ENCODE measurements at regions not wholly inside any gene's neighbourhood (a gene's known extent, or its start where the extent isn't known, plus 50 kb on each side); places are given as distances from the start of the nearest gene placed in this dataset.
"Not testable (repeated sequence)": the region's sequence is repeated elsewhere in the genome, so short reads cannot be mapped to it uniquely, and the experiment has no call there.

DNA sequence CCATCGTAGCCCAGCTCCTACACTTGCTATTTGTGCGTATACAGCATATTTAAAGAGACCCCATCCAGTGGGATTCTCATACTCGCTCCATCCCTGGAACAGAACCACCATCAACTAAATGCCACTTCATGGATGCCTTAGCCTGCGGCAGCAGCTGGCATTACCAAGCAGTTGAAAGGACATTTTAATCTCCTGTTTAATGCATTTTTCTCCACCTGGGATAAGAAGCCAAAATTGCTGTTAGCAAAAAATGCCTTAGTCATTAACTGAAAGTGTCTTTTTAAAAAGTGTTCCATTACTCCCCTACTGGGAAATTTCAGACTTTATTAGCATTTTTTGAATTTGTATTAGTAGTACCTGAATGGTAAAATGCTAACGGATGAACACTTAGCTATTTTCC lies 662.6 kb upstream of the MEF2C start:
- no peak overlapping the region for H3K4me3 ChIP-seq (ENCODE audit: low read length in 2 of 2)
- intact Hi-C loops (cut with DNase I): no loop called here

GRCh38 chr5:89545076-89545475 lies 662.1 kb upstream of the MEF2C start:
- Histone ChIP-seq H3K4me1 (ENCODE audit: control insufficient read depth in 1 of 2, insufficient read depth in 2 of 2, low read length in 2 of 2) (peaks cover 1 to 8% of the 10 kb centered on the region in 2 donors), H3K27me3 (ENCODE audit: control insufficient read depth in 1 of 2, insufficient read depth in 2 of 2, low read length in 1 of 2) (no peaks in the 10 kb centered on the region), H3K27ac (ENCODE audit: low read depth in 1 of 2, low read length in 2 of 2) (no peak overlapping the region), H3K36me3 (ENCODE audit: control insufficient read depth in 1 of 2, insufficient read depth in 2 of 2, low read length in 1 of 2) (no peaks in the 10 kb centered on the region), H3K4me3 (ENCODE audit: low read length in 2 of 2) (no peak overlapping the region), H3K9me3 (ENCODE audit: control insufficient read depth, low read length) (no peaks in the 10 kb centered on the region)
- DNase-seq: no peak
- intact Hi-C loops (cut with DNase I): no loop called here
- 24 to 28% methylated on average over 2 of the region's 2 CpGs for WGBS, 2 donors
- ATAC-seq (ENCODE audit: low FRiP score): no peak

More for the DNA sequence above, 662.6 kb upstream of the MEF2C start:
- Histone ChIP-seq H3K27ac (ENCODE audit: low read depth in 1 of 2, low read length in 2 of 2) (no peak overlapping the region), H3K4me1 (ENCODE audit: control insufficient read depth in 1 of 2, insufficient read depth in 2 of 2, low read length in 2 of 2) (peaks cover 1 to 8% of the 10 kb centered on the region in 2 donors), H3K27me3 (ENCODE audit: control insufficient read depth in 1 of 2, insufficient read depth in 2 of 2, low read length in 1 of 2) (no peaks in the 10 kb centered on the region), H3K36me3 (ENCODE audit: control insufficient read depth in 1 of 2, insufficient read depth in 2 of 2, low read length in 1 of 2) (no peaks in the 10 kb centered on the region), H3K9me3 (ENCODE audit: control insufficient read depth, low read length) (no peaks in the 10 kb centered on the region)
- WGBS, 2 donors: 61 to 63% methylated on average over 5 of the region's 5 CpGs
- DNase-seq: no peak
- ATAC-seq (ENCODE audit: low FRiP score): no peak

DNA sequence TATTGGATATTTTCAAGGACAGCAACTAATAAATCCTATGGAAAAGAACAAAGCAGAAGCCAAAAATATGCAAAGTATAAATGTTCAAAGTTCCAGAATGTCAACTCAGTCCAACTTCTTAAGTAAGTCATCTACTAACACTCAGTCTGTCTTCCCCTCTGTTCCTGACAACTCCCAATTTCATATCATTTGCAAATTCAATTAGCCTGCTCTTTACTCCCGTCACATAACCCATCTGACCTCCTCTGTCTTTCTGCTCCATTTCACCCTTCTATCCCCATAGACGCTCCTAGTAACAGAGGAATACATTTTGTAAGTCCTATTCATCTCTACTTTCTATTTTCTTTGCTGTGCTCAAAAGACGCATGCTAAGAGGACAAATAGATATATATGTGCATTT lies 659.8 kb upstream of the MEF2C start:
- DNase-seq (no peak), ATAC-seq (ENCODE audit: low FRiP score) (no peak)
- Histone ChIP-seq H3K9me3 (ENCODE audit: control insufficient read depth, low read length) (no peaks in the 10 kb centered on the region), H3K27me3 (ENCODE audit: control insufficient read depth in 1 of 2, insufficient read depth in 2 of 2, low read length in 1 of 2) (no peaks in the 10 kb centered on the region), H3K36me3 (ENCODE audit: control insufficient read depth in 1 of 2, insufficient read depth in 2 of 2, low read length in 1 of 2) (no peaks in the 10 kb centered on the region), H3K4me1 (ENCODE audit: control insufficient read depth in 1 of 2, insufficient read depth in 2 of 2, low read length in 2 of 2) (peaks cover 1 to 8% of the 10 kb centered on the region in 2 donors), H3K4me3 (ENCODE audit: low read length in 2 of 2) (no peak overlapping the region), H3K27ac (ENCODE audit: low read depth in 1 of 2, low read length in 2 of 2) (no peak overlapping the region)
- WGBS, 2 donors: 94 to 99% methylated on average over 3 of the region's 3 CpGs
- intact Hi-C loops (cut with DNase I): no loop called here

DNA sequence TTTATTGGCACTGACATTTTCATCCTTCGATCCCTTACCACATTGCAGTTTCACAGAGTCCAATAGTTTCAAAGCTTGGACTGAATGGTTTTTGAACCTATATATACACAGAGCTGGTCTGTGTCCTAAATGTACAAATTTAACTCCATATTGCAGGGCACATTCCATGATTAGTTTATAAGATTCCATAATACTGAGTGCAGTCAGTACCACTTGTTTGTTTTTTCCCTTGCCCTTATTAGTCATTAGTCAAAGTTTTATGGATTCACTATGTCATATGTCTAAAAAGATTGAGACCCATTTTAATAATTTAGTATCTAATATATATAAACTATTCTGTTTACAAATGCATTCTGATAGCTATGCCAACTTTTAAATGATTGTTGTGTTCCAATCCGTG lies 654.8 kb upstream of the MEF2C start:
- intact Hi-C loops (cut with DNase I): no loop called here
- Histone ChIP-seq H3K36me3 (ENCODE audit: control insufficient read depth in 1 of 2, insufficient read depth in 2 of 2, low read length in 1 of 2) (no peaks in the 10 kb centered on the region), H3K27me3 (ENCODE audit: control insufficient read depth in 1 of 2, insufficient read depth in 2 of 2, low read length in 1 of 2) (no peaks in the 10 kb centered on the region), H3K4me1 (ENCODE audit: control insufficient read depth in 1 of 2, insufficient read depth in 2 of 2, low read length in 2 of 2) (peaks cover 1 to 2% of the 10 kb centered on the region in 2 donors), H3K27ac (ENCODE audit: low read depth in 1 of 2, low read length in 2 of 2) (no peak overlapping the region), H3K9me3 (ENCODE audit: control insufficient read depth, low read length) (no peaks in the 10 kb centered on the region), H3K4me3 (ENCODE audit: low read length in 2 of 2) (no peak overlapping the region)
- ATAC-seq (ENCODE audit: low FRiP score): no peak
- DNase-seq: no peak
- 95 to 99% methylated on average over 2 of the region's 2 CpGs for WGBS, 2 donors

- Histone ChIP-seq H3K9me3 (ENCODE audit: control insufficient read depth, low read length) (no peaks in the 10 kb centered on the region), H3K27me3 (ENCODE audit: control insufficient read depth in 1 of 2, insufficient read depth in 2 of 2, low read length in 1 of 2) (no peaks in the 10 kb centered on the region), H3K4me1 (ENCODE audit: control insufficient read depth in 1 of 2, insufficient read depth in 2 of 2, low read length in 2 of 2) (no peaks in the 10 kb centered on the region), H3K27ac (ENCODE audit: low read depth in 1 of 2, low read length in 2 of 2) (no peak overlapping the region), H3K36me3 (ENCODE audit: control insufficient read depth in 1 of 2, insufficient read depth in 2 of 2, low read length in 1 of 2) (no peaks in the 10 kb centered on the region), H3K4me3 (ENCODE audit: low read length in 2 of 2) (no peak overlapping the region)
- WGBS, 2 donors: 92 to 96% methylated on average over 2 of the region's 2 CpGs
- ATAC-seq (ENCODE audit: low FRiP score) (no peak), DNase-seq (no peak)
- intact Hi-C loops (cut with DNase I): no loop called here
Observed at GRCh38 chr5:89536020-89536419, 653.0 kb upstream of the MEF2C start.

GRCh38 chr5:89535411-89535810 lies 652.4 kb upstream of the MEF2C start:
- WGBS, 2 donors: 94 to 95% methylated on average over 2 of the region's 2 CpGs
- H3K9me3 ChIP-seq (ENCODE audit: control insufficient read depth, low read length): no peaks in the 10 kb centered on the region

DNA sequence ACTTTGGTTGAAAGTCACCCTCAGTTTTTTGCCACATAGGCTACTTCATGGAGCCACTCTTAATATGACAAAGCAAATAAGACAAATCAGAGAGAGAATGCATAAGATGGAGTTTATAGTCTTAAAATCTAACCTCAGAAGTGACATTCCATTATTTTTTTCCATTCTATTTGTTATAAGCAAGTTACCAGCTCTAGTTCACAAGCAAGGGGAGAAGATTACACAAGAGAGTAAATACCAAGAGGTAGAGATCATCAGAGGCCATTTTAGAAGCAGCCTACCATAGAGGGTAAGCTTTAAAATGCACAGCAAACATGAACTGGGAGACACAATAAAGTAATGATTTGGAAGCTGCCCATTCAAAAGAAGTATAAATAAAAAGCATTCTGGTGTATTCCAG lies 651.3 kb upstream of the MEF2C start:
- Histone ChIP-seq H3K4me1 (ENCODE audit: control insufficient read depth in 1 of 2, insufficient read depth in 2 of 2, low read length in 2 of 2) (no peaks in the 10 kb centered on the region), H3K4me3 (ENCODE audit: low read length in 2 of 2) (no peak overlapping the region), H3K36me3 (ENCODE audit: control insufficient read depth in 1 of 2, insufficient read depth in 2 of 2, low read length in 1 of 2) (no peaks in the 10 kb centered on the region), H3K27me3 (ENCODE audit: control insufficient read depth in 1 of 2, insufficient read depth in 2 of 2, low read length in 1 of 2) (no peaks in the 10 kb centered on the region), H3K27ac (ENCODE audit: low read depth in 1 of 2, low read length in 2 of 2) (no peak overlapping the region), H3K9me3 (ENCODE audit: control insufficient read depth, low read length) (no peaks in the 10 kb centered on the region)
- ATAC-seq (ENCODE audit: low FRiP score): no peak
- intact Hi-C loops (cut with DNase I): no loop called here
- no peak for DNase-seq

More at GRCh38 chr5:89535411-89535810, 652.4 kb upstream of the MEF2C start:
- Histone ChIP-seq H3K27ac (ENCODE audit: low read depth in 1 of 2, low read length in 2 of 2) (no peak overlapping the region), H3K36me3 (ENCODE audit: control insufficient read depth in 1 of 2, insufficient read depth in 2 of 2, low read length in 1 of 2) (no peaks in the 10 kb centered on the region), H3K4me3 (ENCODE audit: low read length in 2 of 2) (no peak overlapping the region), H3K27me3 (ENCODE audit: control insufficient read depth in 1 of 2, insufficient read depth in 2 of 2, low read length in 1 of 2) (no peaks in the 10 kb centered on the region), H3K4me1 (ENCODE audit: control insufficient read depth in 1 of 2, insufficient read depth in 2 of 2, low read length in 2 of 2) (no peaks in the 10 kb centered on the region)
- intact Hi-C loops (cut with DNase I): no loop called here
- DNase-seq (no peak), ATAC-seq (ENCODE audit: low FRiP score) (no peak)

GRCh38 chr5:89524785-89525184 lies 641.8 kb upstream of the MEF2C start:
- intact Hi-C loops (cut with DNase I): no loop called here
- H3K4me3 ChIP-seq (ENCODE audit: low read length in 2 of 2): no peak overlapping the region
- WGBS, 2 donors: 94 to 95% methylated on average over 3 of the region's 3 CpGs
- H3K4me1 ChIP-seq (ENCODE audit: control insufficient read depth in 1 of 2, insufficient read depth in 2 of 2, low read length in 2 of 2): no peaks in the 10 kb centered on the region
- ATAC-seq (ENCODE audit: low FRiP score) (no peak), DNase-seq (no peak)
- no peaks in the 10 kb centered on the region for H3K36me3 ChIP-seq (ENCODE audit: control insufficient read depth in 1 of 2, insufficient read depth in 2 of 2, low read length in 1 of 2)
- no peaks in the 10 kb centered on the region for H3K9me3 ChIP-seq (ENCODE audit: control insufficient read depth, low read length)
- no peaks in the 10 kb centered on the region for H3K27me3 ChIP-seq (ENCODE audit: control insufficient read depth in 1 of 2, insufficient read depth in 2 of 2, low read length in 1 of 2)
- H3K27ac ChIP-seq (ENCODE audit: low read depth in 1 of 2, low read length in 2 of 2): no peak overlapping the region

DNA sequence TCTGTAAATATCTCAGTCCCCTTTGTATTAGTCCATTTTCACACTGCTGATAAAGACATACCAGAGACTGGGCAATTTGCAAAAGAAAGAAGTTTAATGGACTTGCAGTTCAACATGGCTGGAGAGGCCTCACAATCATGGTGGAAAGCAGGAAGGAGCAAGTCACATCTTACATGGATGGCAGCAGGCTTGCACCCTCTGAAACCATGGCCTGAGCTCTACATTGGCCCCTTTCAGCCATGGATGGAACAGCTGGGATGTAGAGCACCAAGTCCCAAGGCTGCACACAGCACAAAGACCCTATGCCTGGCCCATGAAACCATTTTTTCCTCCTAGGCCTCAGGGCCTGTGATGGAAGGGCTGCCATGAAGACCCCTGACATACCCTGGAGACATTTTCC lies 640.9 kb upstream of the MEF2C start:
- ATAC-seq (ENCODE audit: low FRiP score); H3K27ac ChIP-seq (ENCODE audit: low read depth in 1 of 2, low read length in 2 of 2); H3K9me3 ChIP-seq (ENCODE audit: control insufficient read depth, low read length); intact Hi-C loops (cut with DNase I); H3K4me3 ChIP-seq (ENCODE audit: low read length in 2 of 2); H3K36me3 ChIP-seq (ENCODE audit: control insufficient read depth in 1 of 2, insufficient read depth in 2 of 2, low read length in 1 of 2); H3K27me3 ChIP-seq (ENCODE audit: control insufficient read depth in 1 of 2, insufficient read depth in 2 of 2, low read length in 1 of 2); H3K4me1 ChIP-seq (ENCODE audit: control insufficient read depth in 1 of 2, insufficient read depth in 2 of 2, low read length in 2 of 2); DNase-seq: not testable (repeated sequence)
